ENCODE measurements at regions not wholly inside any gene's neighbourhood (a gene's known extent, or its start where the extent isn't known, plus 50 kb on each side); places are given as distances from the start of the nearest gene placed in this dataset.

GRCh38 chr12:30847259-30847658 lies 79.3 kb upstream of the TSPAN11 start:
- Histone ChIP-seq H3K9ac (ENCODE audit: low read depth in 1 of 2, low read length in 2 of 2) (no peak overlapping the region), H3K36me3 (ENCODE audit: control insufficient read depth in 2 of 2, insufficient read depth in 2 of 2, low read length in 2 of 2) (no peaks in the 10 kb centered on the region), H3K27me3 (ENCODE audit: control insufficient read depth in 2 of 2, insufficient read depth in 2 of 2, low read length in 2 of 2) (no peaks in the 10 kb centered on the region), H3K9me3 (ENCODE audit: control insufficient read depth in 2 of 2, low read length in 2 of 2) (no peaks in the 10 kb centered on the region), H3K4me3 (ENCODE audit: low read length in 2 of 2) (no peak overlapping the region), H3K27ac (ENCODE audit: low read depth in 2 of 2, low read length in 2 of 2) (no peak overlapping the region), H3K4me1 (ENCODE audit: control insufficient read depth in 2 of 2, insufficient read depth in 2 of 2, low read length in 2 of 2) (no peaks in the 10 kb centered on the region)

GRCh38 chr12:30846776-30847175 lies 79.8 kb upstream of the TSPAN11 start:
- Histone ChIP-seq H3K36me3 (ENCODE audit: control insufficient read depth in 2 of 2, insufficient read depth in 2 of 2, low read length in 2 of 2) (no peaks in the 10 kb centered on the region), H3K4me1 (ENCODE audit: control insufficient read depth in 2 of 2, insufficient read depth in 2 of 2, low read length in 2 of 2) (no peaks in the 10 kb centered on the region), H3K9ac (ENCODE audit: low read depth in 1 of 2, low read length in 2 of 2) (no peak overlapping the region)

GRCh38 chr12:30845676-30846075 lies 80.9 kb upstream of the TSPAN11 start:
- no peaks in the 10 kb centered on the region for H3K4me1 ChIP-seq (ENCODE audit: control insufficient read depth in 2 of 2, insufficient read depth in 2 of 2, low read length in 2 of 2)
- H3K36me3 ChIP-seq (ENCODE audit: control insufficient read depth in 2 of 2, insufficient read depth in 2 of 2, low read length in 2 of 2), result no peaks in the 10 kb centered on the region
- H3K4me3 ChIP-seq (ENCODE audit: low read length in 2 of 2), result no peak overlapping the region
- H3K9me3 ChIP-seq (ENCODE audit: control insufficient read depth in 2 of 2, low read length in 2 of 2), result no peaks in the 10 kb centered on the region
- no peak overlapping the region for H3K27ac ChIP-seq (ENCODE audit: low read depth in 2 of 2, low read length in 2 of 2)
- H3K9ac ChIP-seq (ENCODE audit: low read depth in 1 of 2, low read length in 2 of 2), result no peak overlapping the region
- no peaks in the 10 kb centered on the region for H3K27me3 ChIP-seq (ENCODE audit: control insufficient read depth in 2 of 2, insufficient read depth in 2 of 2, low read length in 2 of 2)

More at GRCh38 chr12:30846776-30847175, 79.8 kb upstream of the TSPAN11 start:
- no peaks in the 10 kb centered on the region for H3K9me3 ChIP-seq (ENCODE audit: control insufficient read depth in 2 of 2, low read length in 2 of 2)
- no peaks in the 10 kb centered on the region for H3K27me3 ChIP-seq (ENCODE audit: control insufficient read depth in 2 of 2, insufficient read depth in 2 of 2, low read length in 2 of 2)
- no peak overlapping the region for H3K27ac ChIP-seq (ENCODE audit: low read depth in 2 of 2, low read length in 2 of 2)
- H3K4me3 ChIP-seq (ENCODE audit: low read length in 2 of 2), result no peak overlapping the region

GRCh38 chr12:30843211-30843610 lies 83.3 kb upstream of the TSPAN11 start:
- Histone ChIP-seq H3K4me1 (ENCODE audit: control insufficient read depth in 2 of 2, insufficient read depth in 2 of 2, low read length in 2 of 2) (no peaks in the 10 kb centered on the region), H3K27ac (ENCODE audit: low read depth in 2 of 2, low read length in 2 of 2) (no peak overlapping the region), H3K9ac (ENCODE audit: low read depth in 1 of 2, low read length in 2 of 2) (no peak overlapping the region), H3K4me3 (ENCODE audit: low read length in 2 of 2) (no peak overlapping the region), H3K27me3 (ENCODE audit: control insufficient read depth in 2 of 2, insufficient read depth in 2 of 2, low read length in 2 of 2) (no peaks in the 10 kb centered on the region), H3K9me3 (ENCODE audit: control insufficient read depth in 2 of 2, low read length in 2 of 2) (no peaks in the 10 kb centered on the region), H3K36me3 (ENCODE audit: control insufficient read depth in 2 of 2, insufficient read depth in 2 of 2, low read length in 2 of 2) (no peaks in the 10 kb centered on the region)

- H3K9ac ChIP-seq (ENCODE audit: low read depth in 1 of 2, low read length in 2 of 2), result no peak overlapping the region
- H3K27me3 ChIP-seq (ENCODE audit: control insufficient read depth in 2 of 2, insufficient read depth in 2 of 2, low read length in 2 of 2), result no peaks in the 10 kb centered on the region
- no peaks in the 10 kb centered on the region for H3K9me3 ChIP-seq (ENCODE audit: control insufficient read depth in 2 of 2, low read length in 2 of 2)
- H3K4me1 ChIP-seq (ENCODE audit: control insufficient read depth in 2 of 2, insufficient read depth in 2 of 2, low read length in 2 of 2), result no peaks in the 10 kb centered on the region
- no peak overlapping the region for H3K4me3 ChIP-seq (ENCODE audit: low read length in 2 of 2)
- H3K27ac ChIP-seq (ENCODE audit: low read depth in 2 of 2, low read length in 2 of 2), result no peak overlapping the region
- no peaks in the 10 kb centered on the region for H3K36me3 ChIP-seq (ENCODE audit: control insufficient read depth in 2 of 2, insufficient read depth in 2 of 2, low read length in 2 of 2)
Observed at GRCh38 chr12:30840715-30841114, 85.8 kb upstream of the TSPAN11 start.

- Histone ChIP-seq H3K4me3 (ENCODE audit: low read length in 2 of 2) (no peak overlapping the region), H3K27ac (ENCODE audit: low read depth in 2 of 2, low read length in 2 of 2) (no peak overlapping the region), H3K36me3 (ENCODE audit: control insufficient read depth in 2 of 2, insufficient read depth in 2 of 2, low read length in 2 of 2) (no peaks in the 10 kb centered on the region), H3K4me1 (ENCODE audit: control insufficient read depth in 2 of 2, insufficient read depth in 2 of 2, low read length in 2 of 2) (no peaks in the 10 kb centered on the region), H3K27me3 (ENCODE audit: control insufficient read depth in 2 of 2, insufficient read depth in 2 of 2, low read length in 2 of 2) (peaks cover 0 to 3% of the 10 kb centered on the region in 2 donors), H3K9me3 (ENCODE audit: control insufficient read depth in 2 of 2, low read length in 2 of 2) (no peaks in the 10 kb centered on the region), H3K9ac (ENCODE audit: low read depth in 1 of 2, low read length in 2 of 2) (no peak overlapping the region)
Observed at GRCh38 chr12:30839643-30840220, 85.0 kb upstream of the CAPRIN2 start.

GRCh38 chr12:30837595-30837994 lies 82.8 kb upstream of the CAPRIN2 start:
- Histone ChIP-seq H3K9ac (ENCODE audit: low read depth in 1 of 2, low read length in 2 of 2) (no peak overlapping the region), H3K4me1 (ENCODE audit: control insufficient read depth in 2 of 2, insufficient read depth in 2 of 2, low read length in 2 of 2) (no peaks in the 10 kb centered on the region), H3K4me3 (ENCODE audit: low read length in 2 of 2) (no peak overlapping the region), H3K36me3 (ENCODE audit: control insufficient read depth in 2 of 2, insufficient read depth in 2 of 2, low read length in 2 of 2) (no peaks in the 10 kb centered on the region), H3K9me3 (ENCODE audit: control insufficient read depth in 2 of 2, low read length in 2 of 2) (no peaks in the 10 kb centered on the region), H3K27ac (ENCODE audit: low read depth in 2 of 2, low read length in 2 of 2) (no peak overlapping the region), H3K27me3 (ENCODE audit: control insufficient read depth in 2 of 2, insufficient read depth in 2 of 2, low read length in 2 of 2) (peaks cover 0 to 3% of the 10 kb centered on the region in 2 donors)

GRCh38 chr12:30836656-30837445 lies 82.1 kb upstream of the CAPRIN2 start:
- no peaks in the 10 kb centered on the region for H3K36me3 ChIP-seq (ENCODE audit: control insufficient read depth in 2 of 2, insufficient read depth in 2 of 2, low read length in 2 of 2)
- H3K4me1 ChIP-seq (ENCODE audit: control insufficient read depth in 2 of 2, insufficient read depth in 2 of 2, low read length in 2 of 2), result no peaks in the 10 kb centered on the region
- peaks cover 0 to 3% of the 10 kb centered on the region in 2 donors for H3K27me3 ChIP-seq (ENCODE audit: control insufficient read depth in 2 of 2, insufficient read depth in 2 of 2, low read length in 2 of 2)
- no peak overlapping the region for H3K9ac ChIP-seq (ENCODE audit: low read depth in 1 of 2, low read length in 2 of 2)
- no peak overlapping the region for H3K4me3 ChIP-seq (ENCODE audit: low read length in 2 of 2)
- no peak overlapping the region for H3K27ac ChIP-seq (ENCODE audit: low read depth in 2 of 2, low read length in 2 of 2)
- no peaks in the 10 kb centered on the region for H3K9me3 ChIP-seq (ENCODE audit: control insufficient read depth in 2 of 2, low read length in 2 of 2)

GRCh38 chr12:30835216-30835615 lies 80.5 kb upstream of the CAPRIN2 start:
- no peaks in the 10 kb centered on the region for H3K4me1 ChIP-seq (ENCODE audit: control insufficient read depth in 2 of 2, insufficient read depth in 2 of 2, low read length in 2 of 2)
- H3K4me3 ChIP-seq (ENCODE audit: low read length in 2 of 2), result no peak overlapping the region
- H3K27ac ChIP-seq (ENCODE audit: low read depth in 2 of 2, low read length in 2 of 2), result no peak overlapping the region
- H3K27me3 ChIP-seq (ENCODE audit: control insufficient read depth in 2 of 2, insufficient read depth in 2 of 2, low read length in 2 of 2), result peaks cover 0 to 3% of the 10 kb centered on the region in 2 donors
- H3K9me3 ChIP-seq (ENCODE audit: control insufficient read depth in 2 of 2, low read length in 2 of 2), result no peaks in the 10 kb centered on the region
- H3K36me3 ChIP-seq (ENCODE audit: control insufficient read depth in 2 of 2, insufficient read depth in 2 of 2, low read length in 2 of 2), result no peaks in the 10 kb centered on the region
- no peak overlapping the region for H3K9ac ChIP-seq (ENCODE audit: low read depth in 1 of 2, low read length in 2 of 2)

- H3K36me3 ChIP-seq (ENCODE audit: control insufficient read depth in 2 of 2, insufficient read depth in 2 of 2, low read length in 2 of 2), result no peaks in the 10 kb centered on the region
- no peaks in the 10 kb centered on the region for H3K4me1 ChIP-seq (ENCODE audit: control insufficient read depth in 2 of 2, insufficient read depth in 2 of 2, low read length in 2 of 2)
- H3K9ac ChIP-seq (ENCODE audit: low read depth in 1 of 2, low read length in 2 of 2), result no peak overlapping the region
- H3K4me3 ChIP-seq (ENCODE audit: low read length in 2 of 2), result no peak overlapping the region
- no peak overlapping the region for H3K27ac ChIP-seq (ENCODE audit: low read depth in 2 of 2, low read length in 2 of 2)
- H3K27me3 ChIP-seq (ENCODE audit: control insufficient read depth in 2 of 2, insufficient read depth in 2 of 2, low read length in 2 of 2), result peaks cover 0 to 3% of the 10 kb centered on the region in 2 donors
- H3K9me3 ChIP-seq (ENCODE audit: control insufficient read depth in 2 of 2, low read length in 2 of 2), result no peaks in the 10 kb centered on the region
Observed at GRCh38 chr12:30830751-30831150, 76.0 kb upstream of the CAPRIN2 start.
